GM18520 (cell line): ENCODE measurements at regions not wholly inside any gene's neighbourhood (a gene's known extent, or its start where the extent isn't known, plus 50 kb on each side); places are given as distances from the start of the nearest gene placed in this dataset.

Experiments used
- ATAC-seq: cut with Tn5 transposase; IDR thresholded peaks from one replicate; pipeline ENCODE4 v1.9.1; 2021; ENCODE audit not compliant: unreplicated experiment

- ATAC-seq, result no peak
Measured at GRCh38 chr6:6910734-6911295, 196.9 kb upstream of the RREB1 start.

- ATAC-seq, result no peak
Measured at GRCh38 chr6:6911391-6911790, 196.4 kb upstream of the RREB1 start.

- ATAC-seq, result no peak
Measured at GRCh38 chr6:6912817-6913744, 194.7 kb upstream of the RREB1 start.

GRCh38 chr6:6915219-6915618 lies 192.5 kb upstream of the RREB1 start:
- ATAC-seq, result no peak

- ATAC-seq, result no peak
Measured at GRCh38 chr6:6915813-6916547, 191.8 kb upstream of the RREB1 start.

GRCh38 chr6:6916598-6916997 lies 191.2 kb upstream of the RREB1 start:
- ATAC-seq, result no peak

GRCh38 chr6:6918216-6918983 lies 189.4 kb upstream of the RREB1 start:
- ATAC-seq, result peak; percentile 75

- no peak for ATAC-seq
Measured at GRCh38 chr6:6919173-6919572, 188.6 kb upstream of the RREB1 start.

GRCh38 chr6:6920114-6920986 lies 187.4 kb upstream of the RREB1 start:
- no peak for ATAC-seq

GRCh38 chr6:6920987-6921313 lies 186.8 kb upstream of the RREB1 start:
- ATAC-seq, result no peak

GRCh38 chr6:6922166-6922565 lies 185.6 kb upstream of the RREB1 start:
- ATAC-seq, result no peak

GRCh38 chr6:6923605-6924004 lies 184.2 kb upstream of the RREB1 start:
- ATAC-seq, result no peak

GRCh38 chr6:6924708-6925107 lies 183.1 kb upstream of the RREB1 start:
- ATAC-seq, result no peak

- no peak for ATAC-seq
Measured at GRCh38 chr6:6925391-6926164, 182.2 kb upstream of the RREB1 start.

GRCh38 chr6:6926856-6927255 lies 180.9 kb upstream of the RREB1 start:
- ATAC-seq, result no peak

- ATAC-seq, result no peak
Measured at GRCh38 chr6:6927521-6928361, 180.0 kb upstream of the RREB1 start.

GRCh38 chr6:6930223-6930880 lies 177.4 kb upstream of the RREB1 start:
- ATAC-seq, result no peak
